T47D (cell line): ENCODE measurements at regions not wholly inside any gene's neighbourhood (a gene's known extent, or its start where the extent isn't known, plus 50 kb on each side); places are given as distances from the start of the nearest gene placed in this dataset.

ENCODE experiments used
- DNase-seq, 2 experiments: peaks; one replicate each; pipeline versions ENCODE4 v3.0.0 to v3.0.0-alpha.2; 2011 to 2012; ENCODE audit warnings: low read depth in 1 of 2, low spot score in 1 of 2
- JUND ChIP-seq: IDR thresholded peaks from 2 replicates; pipeline ENCODE4 v1.6.1; 2012; ENCODE audit warnings: low read depth
- in situ Hi-C: cut with HindIII; loops from 2 replicates; pipeline ENCODE4 v1.10.0; 2016; ENCODE audit warnings: low sequenced_read_pairs, low pct_unique_long_range_greater_than_20kb

DNA sequence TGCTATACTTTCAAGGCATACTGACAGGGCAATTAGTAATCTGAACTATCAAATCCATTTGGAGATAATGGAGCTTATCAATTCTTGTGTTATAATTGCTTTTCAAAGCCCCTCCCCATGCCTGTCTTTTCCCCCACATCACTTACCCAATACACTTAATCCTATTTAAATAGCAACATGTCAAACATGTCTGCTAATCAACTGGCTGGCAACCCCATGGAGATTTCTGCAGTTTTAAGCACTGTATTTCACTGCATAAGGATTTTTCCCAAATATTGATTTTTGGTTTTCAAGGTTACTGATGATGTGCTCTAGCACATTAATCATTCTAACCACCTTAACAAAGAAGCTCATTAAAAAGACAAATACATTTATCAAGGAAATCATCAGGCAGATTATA lies 800.3 kb downstream of the PLA2G4A start:
- no peak for TF ChIP-seq JUND
- in situ Hi-C loops: no loop called here
- DNase-seq: no peak

DNA sequence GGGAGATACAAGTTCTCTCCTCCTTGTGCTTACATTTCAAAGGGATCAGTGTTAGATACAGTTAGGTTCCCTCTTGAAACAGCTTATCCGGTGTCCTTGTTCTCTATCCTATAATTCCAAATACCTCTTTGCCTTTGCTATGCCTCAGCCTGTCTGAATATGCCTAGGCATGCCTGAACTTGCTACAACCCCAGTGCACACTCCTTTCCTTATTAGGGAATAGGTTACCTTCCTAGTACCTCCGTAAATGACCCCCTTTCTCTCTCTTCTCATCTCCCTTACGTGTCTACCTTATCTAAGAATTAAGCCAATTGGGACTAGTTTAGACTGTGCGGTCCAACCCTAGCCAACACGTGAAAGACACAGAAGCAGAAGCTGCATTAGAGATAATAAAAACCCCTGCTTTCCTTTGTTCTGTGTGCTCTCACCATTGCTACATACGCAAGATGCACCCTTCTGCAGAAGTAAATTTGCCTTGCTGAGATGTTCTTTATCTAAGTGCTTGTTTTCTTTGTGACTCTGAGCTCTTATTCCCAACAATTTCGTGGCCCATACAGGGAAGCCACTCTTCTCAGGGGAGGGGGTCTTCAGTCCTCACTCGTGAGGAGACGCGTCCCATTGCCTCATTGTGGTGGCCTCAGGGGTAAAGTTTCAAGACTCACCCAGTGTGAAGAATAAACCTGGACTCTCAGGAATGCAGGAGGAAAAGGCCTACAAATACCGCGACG lies 802.1 kb downstream of the PLA2G4A start:
- in situ Hi-C loops: no loop called here
- DNase-seq: no peak
- TF ChIP-seq JUND: no peak

DNA sequence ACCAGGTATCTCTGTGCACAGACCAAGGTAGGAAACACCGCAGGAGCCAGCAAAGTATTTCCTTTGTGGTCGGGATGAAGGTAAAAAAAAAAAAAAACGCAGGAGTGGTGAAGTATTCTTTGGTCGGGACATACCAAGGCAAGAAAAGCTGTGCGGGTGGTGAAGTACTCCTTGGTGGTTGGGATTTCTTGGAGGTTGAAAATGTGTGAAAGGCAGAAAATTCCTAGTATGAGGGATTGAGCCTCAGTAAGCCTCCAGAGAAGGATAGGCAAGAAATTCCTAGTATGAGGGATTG lies 802.6 kb downstream of the PLA2G4A start:
- no peak for DNase-seq
- in situ Hi-C loops: no loop called here
- TF ChIP-seq JUND: no peak

DNA sequence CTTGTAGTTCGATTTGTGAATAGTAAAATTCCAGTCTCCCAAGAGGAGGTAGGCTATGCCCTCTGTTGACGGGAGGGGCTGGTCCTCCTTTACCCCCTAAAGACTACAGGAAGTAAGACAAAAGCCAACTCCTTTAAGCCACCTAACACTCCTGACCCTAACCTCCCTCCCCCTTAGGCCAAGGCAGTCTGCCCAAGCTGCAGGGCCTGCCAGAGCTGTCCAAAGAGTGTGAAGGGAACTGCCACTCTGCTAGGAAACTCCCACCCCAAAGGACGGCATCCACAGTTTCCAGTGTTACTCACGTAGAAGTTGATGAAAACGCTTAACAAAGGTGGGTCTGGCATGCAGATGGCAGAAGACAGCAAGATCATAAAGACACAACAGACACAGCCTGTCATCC lies 803.2 kb downstream of the PLA2G4A start:
- in situ Hi-C loops: no loop called here
- no peak for DNase-seq
- no peak for TF ChIP-seq JUND

DNA sequence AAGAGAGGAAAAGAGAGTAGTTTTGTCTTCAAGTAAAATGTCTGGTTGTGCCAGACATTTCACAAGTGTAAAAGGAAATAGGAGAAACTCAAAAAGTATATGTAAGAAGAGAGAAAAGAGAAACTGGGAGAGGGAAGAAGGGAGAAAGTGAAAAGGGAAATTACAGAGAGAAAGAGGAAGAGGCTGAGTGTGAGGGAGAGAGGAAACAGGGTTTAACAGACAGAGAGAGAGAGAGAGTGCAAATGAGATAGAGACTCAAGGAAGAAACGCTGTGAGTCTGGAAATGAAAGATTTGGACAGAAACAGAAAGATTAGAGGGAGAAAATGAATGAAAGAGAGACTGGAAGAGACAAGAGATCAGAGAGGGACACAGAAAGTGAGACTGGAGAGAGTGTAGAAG lies 806.2 kb downstream of the PLA2G4A start:
- DNase-seq: no peak
- in situ Hi-C loops: no loop called here
- TF ChIP-seq JUND: no peak

DNA sequence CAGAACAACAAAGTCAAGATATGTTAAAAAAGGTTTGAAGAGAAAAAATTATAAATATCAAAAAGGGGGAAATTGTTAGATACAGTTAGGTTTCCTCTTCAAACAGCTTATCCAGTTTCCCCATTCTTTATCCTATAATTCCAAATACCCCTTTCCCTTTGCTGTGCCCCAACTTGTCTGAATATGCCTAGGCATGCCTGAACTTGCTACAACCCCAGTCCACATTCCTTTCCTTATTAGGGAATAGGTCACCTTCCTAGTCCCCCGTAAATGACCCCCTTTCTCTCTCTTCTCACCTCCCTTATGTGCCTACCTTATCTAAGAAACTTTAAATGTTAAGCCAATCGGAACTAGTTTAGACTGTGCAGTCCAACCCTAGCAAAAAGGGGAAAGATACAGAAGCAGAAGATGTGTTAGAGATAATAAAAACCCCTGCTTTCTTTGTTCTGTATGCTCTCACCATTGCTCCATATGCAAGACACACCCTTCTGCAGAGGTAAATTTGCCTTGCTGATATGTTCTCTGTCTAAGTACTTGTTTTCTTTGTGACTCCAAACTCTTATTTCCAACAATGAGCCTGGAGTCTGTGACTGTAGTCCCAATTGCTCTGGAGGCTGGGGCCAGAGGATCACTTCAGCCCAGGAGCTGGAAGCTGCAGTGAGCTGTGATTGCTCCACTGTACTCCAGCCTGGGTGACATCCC lies 810.1 kb downstream of the PLA2G4A start:
- in situ Hi-C loops: no loop called here
- DNase-seq: no peak
- no peak for TF ChIP-seq JUND

DNA sequence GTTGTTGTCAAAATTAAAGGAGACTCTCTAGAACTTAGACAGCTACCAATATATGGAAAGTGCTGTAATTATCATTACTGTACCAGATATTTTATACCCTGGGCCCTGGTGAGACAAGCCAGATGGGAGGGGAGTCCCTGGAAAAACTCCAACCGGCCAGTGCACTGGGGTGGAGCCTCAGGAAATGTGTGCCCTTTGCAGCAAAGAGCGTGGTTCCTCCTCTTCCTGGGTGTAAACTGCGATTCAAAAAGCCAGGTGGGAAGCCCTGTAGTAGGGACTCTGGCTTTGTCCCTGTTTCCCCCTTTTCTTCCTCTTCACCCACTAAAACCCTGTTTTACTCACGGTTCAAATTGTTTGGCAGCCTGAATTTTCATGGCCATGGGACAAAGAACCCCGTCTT lies 812.3 kb downstream of the PLA2G4A start:
- no peak for TF ChIP-seq JUND

DNA sequence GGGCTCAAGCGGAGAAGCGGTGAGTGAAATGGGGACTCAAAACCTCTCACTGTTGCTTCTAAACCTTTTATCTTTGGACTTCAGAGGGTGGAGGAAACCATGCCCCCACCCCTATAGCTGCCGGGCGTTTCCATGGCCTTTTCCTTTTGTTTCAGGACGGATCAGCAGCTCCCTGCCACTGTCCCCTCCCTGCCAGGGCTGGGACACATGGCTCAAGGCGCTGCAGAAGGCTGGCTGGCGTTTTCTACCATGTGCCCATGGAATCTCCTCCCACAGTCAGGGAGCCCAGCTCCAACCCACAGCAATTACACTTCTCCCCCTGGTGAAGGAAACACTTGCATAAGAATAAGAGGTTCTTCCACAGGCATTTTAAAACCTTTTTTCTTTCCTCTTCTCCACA lies 812.7 kb downstream of the PLA2G4A start:
- in situ Hi-C loops: no loop called here

More for the DNA sequence above, 812.3 kb downstream of the PLA2G4A start:
- DNase-seq: no peak
- in situ Hi-C loops: no loop called here

DNA sequence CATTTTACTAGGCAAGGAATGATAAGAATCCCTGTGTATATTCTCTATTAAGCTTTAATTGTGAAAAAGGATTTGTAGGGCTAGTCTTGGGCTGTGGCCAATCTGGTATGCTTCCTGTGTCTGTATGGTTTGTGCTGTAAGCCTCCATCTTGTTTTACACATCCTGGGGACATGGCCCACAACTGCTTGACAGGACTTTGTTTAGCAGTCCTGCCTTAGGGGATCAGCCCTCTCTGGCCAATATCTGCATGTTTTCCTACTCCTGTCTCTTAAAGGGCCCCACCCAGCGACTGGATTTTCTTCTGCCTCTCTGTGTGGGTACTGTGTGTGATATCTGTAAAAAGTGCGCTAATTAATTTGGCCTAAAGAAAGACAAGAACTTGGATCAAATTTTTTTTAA lies 813.2 kb downstream of the PLA2G4A start:
- in situ Hi-C loops: no loop called here

More for the DNA sequence above, 812.7 kb downstream of the PLA2G4A start:
- peak in 1 of 2 experiments; percentile 29 for DNase-seq
- TF ChIP-seq JUND: no peak

DNA sequence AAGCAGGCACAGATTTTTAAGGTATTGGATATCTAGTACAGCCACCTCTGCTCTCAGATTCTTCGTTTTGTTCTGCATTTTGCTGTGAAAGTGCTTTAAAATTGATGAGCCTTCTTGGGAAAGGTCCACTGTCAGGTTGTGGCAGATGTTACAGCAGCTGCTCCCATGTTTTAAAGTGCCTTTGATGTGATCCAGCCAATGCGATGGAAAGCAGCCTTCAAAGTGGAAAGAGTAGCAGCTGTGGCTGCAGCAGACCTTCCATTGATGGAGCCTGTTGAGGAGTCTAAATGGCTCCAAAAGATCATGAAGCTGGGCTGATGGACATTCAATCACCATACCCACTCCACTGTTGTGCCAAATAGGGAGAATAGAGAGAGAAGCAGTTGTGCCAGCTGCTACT lies 816.9 kb downstream of the PLA2G4A start:
- in situ Hi-C loops: no loop called here
- DNase-seq: no peak
- TF ChIP-seq JUND: no peak

More for the DNA sequence above, 813.2 kb downstream of the PLA2G4A start:
- no peak for TF ChIP-seq JUND
- DNase-seq: no peak

DNA sequence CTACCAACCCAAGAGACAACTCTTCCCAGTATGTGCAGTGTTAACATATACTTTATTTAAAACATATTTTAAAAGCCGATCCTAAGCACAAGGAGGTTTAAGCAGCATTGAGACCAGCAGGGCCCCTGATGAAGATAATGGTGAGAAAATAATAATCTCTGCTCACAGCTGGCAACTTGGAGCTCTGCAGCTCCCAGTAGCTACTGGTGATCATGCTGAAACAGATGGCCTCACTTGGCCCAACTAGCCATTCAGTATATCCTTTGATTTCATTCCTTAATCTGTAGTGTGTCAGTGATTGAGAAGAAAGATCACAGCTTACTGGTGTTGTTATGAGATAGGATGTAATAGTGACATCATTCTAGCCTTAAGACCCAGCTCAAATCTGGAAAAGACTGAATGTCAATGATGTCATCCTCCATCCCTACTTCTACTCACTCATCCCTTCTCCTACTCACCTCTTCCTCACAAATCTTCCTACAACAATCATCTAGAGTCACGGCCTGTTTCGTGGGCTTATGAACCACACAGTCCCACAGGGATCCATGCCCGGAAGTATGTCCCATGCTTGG lies 817.9 kb downstream of the PLA2G4A start:
- in situ Hi-C loops: no loop called here
- TF ChIP-seq JUND: no peak
- no peak for DNase-seq

DNA sequence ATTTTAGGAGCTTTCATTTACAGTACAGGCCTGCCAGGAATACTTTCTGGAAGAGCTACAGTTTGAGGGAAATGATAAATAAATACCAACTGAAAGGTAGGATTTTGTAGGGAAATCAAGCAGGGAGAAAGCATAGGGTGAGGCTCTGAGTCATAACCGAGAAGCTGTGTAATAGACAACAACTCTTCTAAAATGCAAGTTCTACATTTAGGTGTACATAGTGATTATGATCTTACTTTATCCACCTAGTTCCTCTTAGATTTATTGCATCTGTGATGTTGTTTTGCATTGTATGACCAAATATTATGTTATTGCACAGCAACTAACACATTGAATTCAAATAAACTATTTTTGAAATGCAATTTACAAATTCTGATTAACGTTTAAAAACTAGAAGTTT lies 819.3 kb downstream of the PLA2G4A start:
- in situ Hi-C loops: no loop called here
- DNase-seq: no peak
- no peak for TF ChIP-seq JUND

DNA sequence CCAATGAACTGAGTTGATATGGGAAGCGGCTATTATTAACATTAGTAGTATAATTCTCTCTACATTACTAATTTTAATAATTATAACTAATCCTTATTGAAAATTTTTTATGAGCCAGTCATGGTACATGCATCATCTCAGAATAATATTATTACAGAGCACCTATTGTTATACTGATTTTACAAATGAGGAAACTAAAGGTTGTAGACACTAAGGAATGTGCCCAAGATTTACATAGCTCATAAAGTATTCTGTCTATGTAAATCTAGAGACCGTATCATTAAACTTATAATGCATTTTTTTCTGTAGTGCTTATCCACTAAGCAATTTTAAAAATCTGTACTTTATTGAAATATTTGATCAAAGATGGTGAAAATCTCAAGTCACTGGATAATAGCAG lies 825.9 kb downstream of the PLA2G4A start:
- in situ Hi-C loops: no loop called here

DNA sequence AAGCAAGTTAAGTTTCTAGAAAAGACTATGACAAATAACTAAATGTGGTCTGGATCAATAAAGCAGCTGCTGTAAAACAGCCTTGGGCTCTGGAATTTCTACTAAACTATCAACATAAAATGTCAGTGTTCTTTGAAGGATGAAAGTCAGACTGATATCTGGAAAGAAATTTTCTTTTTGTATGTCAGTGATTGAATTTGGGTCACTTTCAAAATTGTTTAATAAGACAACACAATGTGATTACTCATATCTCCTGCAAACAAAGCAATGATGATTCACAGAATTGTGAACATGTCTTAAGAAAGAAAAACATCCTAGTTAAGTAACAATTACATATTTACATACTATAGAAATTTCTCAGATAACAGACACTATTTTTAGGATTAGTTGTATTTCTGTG lies 826.4 kb downstream of the PLA2G4A start:
- DNase-seq: no peak
- TF ChIP-seq JUND: no peak
- in situ Hi-C loops: no loop called here

More for the DNA sequence above, 825.9 kb downstream of the PLA2G4A start:
- DNase-seq: no peak
- TF ChIP-seq JUND: no peak
